Activated CD4-positive, alpha-beta T cell treated with anti-CD3 and anti-CD28 coated beads, Interleukin-2, amount 50 U/mL, for 1 hour (primary cell): ENCODE measurements at regions not wholly inside any gene's neighbourhood (a gene's known extent, or its start where the extent isn't known, plus 50 kb on each side); places are given as distances from the start of the nearest gene placed in this dataset.
A peak's percentile ranks its signal among the peaks of the same experiment; 100 is the strongest.

Source experiments
- DNase-seq: peaks from one replicate; pipeline ENCODE4 v3.0.0-alpha.2; 2020

GRCh38 chr9:89698411-89699005 lies 93.7 kb downstream of the GADD45G start:
- DNase-seq: no peak

GRCh38 chr9:89699646-89700045 lies 94.8 kb downstream of the GADD45G start:
- no peak for DNase-seq

GRCh38 chr9:89701221-89701798 lies 96.5 kb downstream of the GADD45G start:
- DNase-seq: peak; percentile 50

GRCh38 chr9:89702401-89702800 lies 97.6 kb downstream of the GADD45G start:
- DNase-seq: no peak

- DNase-seq: no peak
Observed at GRCh38 chr9:89705651-89706050, 100.8 kb downstream of the GADD45G start.

GRCh38 chr9:89706086-89706485 lies 101.3 kb downstream of the GADD45G start:
- DNase-seq: no peak

- no peak for DNase-seq
Observed at GRCh38 chr9:89706731-89707191, 101.9 kb downstream of the GADD45G start.

GRCh38 chr9:89710697-89711096 lies 105.9 kb downstream of the GADD45G start:
- DNase-seq: no peak

- DNase-seq: no peak
Observed at GRCh38 chr9:89711866-89712265, 107.1 kb downstream of the GADD45G start.

- no peak for DNase-seq
Observed at GRCh38 chr9:89712283-89712682, 107.5 kb downstream of the GADD45G start.

- DNase-seq: no peak
Observed at GRCh38 chr9:89714321-89714720, 109.5 kb downstream of the GADD45G start.

GRCh38 chr9:89715318-89715858 lies 110.6 kb downstream of the GADD45G start:
- no peak for DNase-seq

GRCh38 chr9:89715881-89716280 lies 111.1 kb downstream of the GADD45G start:
- DNase-seq: no peak

- DNase-seq: no peak
Observed at GRCh38 chr9:89716559-89716958, 111.7 kb downstream of the GADD45G start.

GRCh38 chr9:89718176-89718575 lies 113.4 kb downstream of the GADD45G start:
- DNase-seq: no peak

GRCh38 chr9:89718651-89719050 lies 113.8 kb downstream of the GADD45G start:
- no peak for DNase-seq

- DNase-seq: no peak
Observed at GRCh38 chr9:89719202-89719601, 114.4 kb downstream of the GADD45G start.

- DNase-seq: no peak
Observed at GRCh38 chr9:89720696-89721175, 115.9 kb downstream of the GADD45G start.

- DNase-seq: no peak
Observed at GRCh38 chr9:89721176-89721700, 116.4 kb downstream of the GADD45G start.

- DNase-seq: no peak
Observed at GRCh38 chr9:89721971-89722530, 117.2 kb downstream of the GADD45G start.

- no peak for DNase-seq
Observed at GRCh38 chr9:89722712-89723111, 117.9 kb downstream of the GADD45G start.

- no peak for DNase-seq
Observed at GRCh38 chr9:89723469-89724100, 118.8 kb downstream of the GADD45G start.

- DNase-seq: no peak
Observed at GRCh38 chr9:89724659-89725058, 119.8 kb downstream of the GADD45G start.
